Ecto neural progenitor cell (in vitro differentiated cells): ENCODE measurements at regions not wholly inside any gene's neighbourhood (a gene's known extent, or its start where the extent isn't known, plus 50 kb on each side); places are given as distances from the start of the nearest gene placed in this dataset.
"Not testable (repeated sequence)": the region's sequence is repeated elsewhere in the genome, so short reads cannot be mapped to it uniquely, and the experiment has no call there.

Experiments
- DNase-seq: peaks from one replicate; pipeline ENCODE4 v3.0.0-alpha.2; 2018; ENCODE audit warnings: low spot score

DNA sequence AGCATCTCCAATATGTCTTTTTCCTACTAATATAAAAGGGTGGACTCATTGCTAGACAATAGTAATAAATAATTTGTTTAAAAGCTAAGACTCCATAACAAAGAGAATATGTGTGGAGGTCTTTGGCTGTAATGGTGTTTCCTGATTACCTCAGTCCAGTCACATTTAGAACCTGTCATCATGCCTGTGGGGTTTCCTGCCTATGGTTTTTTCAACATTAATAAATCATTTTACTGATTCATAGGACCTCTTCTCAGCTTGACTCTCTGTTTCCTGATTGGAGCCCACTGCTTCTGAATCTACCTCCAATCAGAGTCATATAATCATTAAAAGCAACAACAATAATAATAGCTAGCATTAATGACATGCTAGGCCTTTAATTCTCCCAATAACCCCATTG lies 52.4 kb upstream of the GNAI1 start:
- no peak for DNase-seq

DNA sequence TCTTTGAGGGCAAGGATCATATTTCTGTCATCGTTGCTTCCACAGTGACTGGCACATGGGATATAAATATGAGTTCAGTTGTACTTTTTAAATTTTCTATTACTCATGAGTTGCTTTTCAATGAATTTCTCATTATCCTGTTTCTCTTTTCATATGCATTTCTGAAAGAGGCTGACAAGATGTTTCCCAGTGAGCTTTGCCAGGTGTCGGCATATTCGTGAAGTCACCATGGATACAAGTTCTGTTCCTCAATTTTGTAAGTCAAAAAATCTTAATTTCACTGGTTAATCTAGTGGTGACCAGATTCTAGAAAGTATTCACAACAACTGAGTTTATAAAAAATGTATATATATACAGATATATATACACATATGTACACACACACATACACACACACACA lies 55.7 kb upstream of the GNAI1 start:
- no peak for DNase-seq

DNA sequence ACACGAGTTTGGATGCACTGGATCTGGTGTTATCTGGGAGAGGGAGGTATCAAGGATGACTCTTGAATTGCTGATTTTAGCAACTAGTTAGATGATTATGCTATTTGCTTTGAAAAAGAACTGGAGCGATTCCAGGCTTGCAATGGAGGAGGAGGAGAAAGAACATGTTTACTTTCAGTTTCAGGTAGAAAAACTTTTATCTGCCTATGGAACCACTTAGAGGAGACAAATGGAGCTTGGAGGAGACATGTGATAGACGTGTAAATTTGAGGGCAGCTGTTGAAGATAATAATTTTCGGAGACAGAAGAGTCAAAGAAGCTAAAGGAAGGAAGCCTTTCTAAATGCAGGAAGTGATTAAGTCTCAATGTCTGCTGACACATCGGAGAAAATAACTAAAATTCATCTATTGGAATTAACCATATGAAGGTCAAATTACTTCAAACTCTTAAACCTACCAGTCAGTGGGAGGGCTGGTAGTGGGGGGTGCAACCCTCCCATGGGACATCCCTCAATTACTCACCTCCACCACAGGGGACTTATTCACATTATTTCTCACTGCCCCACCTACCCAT lies 56.4 kb upstream of the GNAI1 start:
- no peak for DNase-seq

DNA sequence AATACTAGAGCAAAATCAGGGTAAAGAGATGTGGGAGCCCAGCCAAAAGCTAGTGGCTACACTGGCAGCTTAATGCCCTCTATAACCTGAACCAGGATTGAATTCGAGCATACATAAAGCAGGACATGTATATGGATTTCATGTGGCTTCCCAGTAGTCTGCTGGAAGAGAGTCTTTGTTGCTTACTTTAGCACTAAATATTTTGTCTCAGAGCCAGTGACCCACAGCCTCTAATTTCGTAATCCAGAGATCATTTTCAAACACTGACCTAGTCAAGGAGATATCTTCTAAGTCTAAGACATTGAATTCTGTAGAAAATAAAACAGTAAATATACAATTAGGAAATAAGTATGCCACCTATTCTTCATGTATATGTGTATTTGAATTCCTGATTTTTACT lies 64.2 kb upstream of the GNAI1 start:
- no peak for DNase-seq

DNA sequence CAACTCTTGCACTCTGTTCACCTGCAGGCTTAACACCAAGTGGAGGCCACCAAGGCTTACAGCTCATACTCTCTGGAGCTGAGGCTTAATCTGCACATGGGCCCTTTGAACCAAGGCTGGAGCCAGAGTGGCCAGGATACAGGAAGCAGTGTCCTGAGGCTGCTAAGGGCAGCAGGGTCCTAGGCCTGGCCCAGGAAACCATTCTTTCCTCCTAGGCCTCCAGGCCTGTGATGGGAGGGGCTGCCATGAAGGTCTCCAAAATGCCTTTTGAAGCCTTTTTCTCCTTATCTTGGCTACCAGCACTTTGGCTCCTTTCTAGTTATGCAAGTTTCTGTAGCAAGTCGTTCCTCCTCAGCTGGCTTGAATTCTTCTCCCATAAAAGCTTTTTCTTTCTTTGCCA lies 68.0 kb upstream of the GNAI1 start:
- DNase-seq = no peak

DNA sequence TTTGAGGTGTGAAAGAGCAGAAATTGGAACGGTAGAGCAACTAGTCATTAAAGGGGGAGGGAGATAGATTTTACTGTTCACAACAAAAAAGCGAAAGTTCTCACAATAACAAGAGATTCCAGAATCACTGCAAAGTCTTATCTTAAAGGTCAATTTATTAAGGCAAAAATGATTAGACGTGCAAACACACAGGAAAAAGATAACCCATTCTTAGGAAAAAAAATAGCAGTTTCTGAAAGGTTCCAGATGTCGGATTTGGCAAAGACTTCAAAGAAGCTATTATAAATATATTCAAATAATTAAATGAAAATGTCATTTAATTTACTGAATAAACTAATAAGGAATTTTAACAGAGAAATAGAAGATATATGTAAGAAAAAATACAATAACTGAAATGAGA lies 70.8 kb upstream of the GNAI1 start:
- no peak for DNase-seq

DNA sequence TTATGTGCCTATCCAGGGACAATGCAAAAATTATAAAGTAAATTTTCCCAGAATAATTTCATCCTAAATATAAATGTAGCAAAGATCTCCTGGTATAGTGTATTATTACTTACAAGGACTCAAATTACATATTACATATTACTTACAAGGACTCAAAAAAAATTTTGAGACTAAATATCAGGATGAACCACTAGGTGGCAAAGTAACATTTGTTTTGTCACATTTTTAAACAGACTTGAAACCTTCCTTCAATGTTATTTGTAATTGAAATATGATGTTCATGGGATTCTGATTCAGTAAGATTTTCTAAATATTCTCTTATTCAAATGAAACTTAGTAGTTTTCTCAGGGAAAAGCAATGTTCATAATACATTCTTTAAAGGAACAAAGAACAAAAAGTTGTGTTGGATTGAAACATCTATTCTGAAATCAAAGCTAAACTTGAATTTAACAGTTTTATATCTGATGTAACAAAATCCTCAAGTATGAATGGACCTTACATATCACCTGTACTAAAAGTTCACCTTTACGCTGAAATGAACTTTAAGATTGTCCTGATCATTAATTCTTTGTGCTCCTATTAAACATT lies 74.3 kb upstream of the GNAI1 start:
- no peak for DNase-seq

DNA sequence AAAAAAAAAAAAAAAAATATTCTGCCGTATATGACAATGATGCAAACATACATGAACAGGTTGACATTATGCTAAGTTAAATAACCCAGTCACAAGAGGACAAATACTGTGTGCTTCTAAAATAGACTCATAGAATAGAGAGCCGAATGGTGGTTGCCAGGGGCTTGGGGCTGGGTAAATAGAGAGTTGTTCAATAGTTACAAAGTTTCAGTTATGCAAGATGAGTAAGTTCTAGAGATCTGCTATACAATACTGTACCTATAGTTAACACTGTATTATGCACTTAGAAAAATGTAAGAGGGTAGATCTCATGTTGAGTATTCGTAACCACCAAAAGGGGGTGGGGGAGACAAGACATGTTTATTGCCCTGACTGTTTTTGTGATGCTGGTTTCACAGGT lies 77.1 kb upstream of the GNAI1 start:
- no peak for DNase-seq

DNA sequence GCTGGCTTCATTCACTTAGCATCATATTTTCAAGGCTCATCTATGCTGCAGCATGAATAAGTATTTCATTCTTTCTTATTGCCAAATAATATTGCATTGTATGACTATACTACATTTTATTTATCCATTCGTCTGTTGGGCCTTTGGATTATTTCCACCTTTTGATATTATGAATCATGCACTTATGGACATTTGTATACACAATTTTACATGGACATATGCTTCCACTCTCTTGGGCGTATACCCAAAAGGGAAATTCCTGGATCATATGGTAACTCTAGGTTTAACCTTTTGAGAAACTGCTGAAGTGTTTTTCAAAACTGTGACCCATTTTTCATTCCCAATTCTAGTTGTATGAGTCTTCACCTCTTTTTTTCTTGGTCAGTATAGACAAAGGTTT lies 80.3 kb upstream of the GNAI1 start:
- no peak for DNase-seq

DNA sequence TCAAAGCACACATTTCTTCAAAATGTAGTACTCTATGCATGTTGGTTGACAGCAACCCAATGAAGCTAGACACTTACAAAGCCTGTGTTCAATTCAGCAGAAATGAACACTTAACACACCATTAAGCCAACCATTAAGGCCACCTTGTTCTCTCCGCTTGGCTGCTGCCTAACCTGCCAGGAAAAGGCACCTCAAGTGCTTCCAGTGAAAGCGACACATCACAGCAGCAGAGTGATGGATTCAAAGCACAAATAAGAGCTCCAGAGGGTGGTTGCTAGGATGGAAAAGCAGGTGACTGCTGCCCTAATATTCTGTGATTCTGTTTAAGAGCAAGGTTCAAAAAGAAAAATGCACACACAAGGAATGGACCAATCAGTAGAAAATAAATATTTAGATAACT lies 81.5 kb upstream of the GNAI1 start:
- DNase-seq = no peak

DNA sequence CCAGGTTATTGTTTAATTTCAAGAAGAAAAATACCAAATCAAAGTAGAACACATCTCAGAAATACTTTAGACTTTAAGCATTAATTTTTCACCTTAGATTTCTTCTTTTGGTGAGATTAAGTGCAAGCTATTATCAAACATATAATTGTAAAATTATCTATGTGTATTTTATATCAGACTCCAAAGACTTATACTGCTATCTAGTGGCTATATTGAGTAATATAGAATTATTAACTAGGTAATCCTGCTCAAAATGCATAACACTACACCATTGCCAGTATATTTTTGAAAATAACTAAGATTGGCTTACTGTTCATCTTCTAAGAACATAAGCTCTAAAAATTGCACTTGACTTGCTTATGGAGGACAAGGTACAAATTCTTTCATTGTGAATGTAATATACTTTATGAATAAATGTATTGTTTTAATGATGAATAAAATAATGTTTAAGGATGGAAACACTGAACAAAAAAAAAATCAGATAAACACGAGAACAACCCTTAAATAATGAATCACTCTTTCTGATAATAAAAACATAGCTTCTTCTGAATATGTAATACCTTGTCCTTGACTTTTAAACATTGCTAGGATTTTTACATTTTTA lies 86.7 kb upstream of the GNAI1 start:
- no peak for DNase-seq

DNA sequence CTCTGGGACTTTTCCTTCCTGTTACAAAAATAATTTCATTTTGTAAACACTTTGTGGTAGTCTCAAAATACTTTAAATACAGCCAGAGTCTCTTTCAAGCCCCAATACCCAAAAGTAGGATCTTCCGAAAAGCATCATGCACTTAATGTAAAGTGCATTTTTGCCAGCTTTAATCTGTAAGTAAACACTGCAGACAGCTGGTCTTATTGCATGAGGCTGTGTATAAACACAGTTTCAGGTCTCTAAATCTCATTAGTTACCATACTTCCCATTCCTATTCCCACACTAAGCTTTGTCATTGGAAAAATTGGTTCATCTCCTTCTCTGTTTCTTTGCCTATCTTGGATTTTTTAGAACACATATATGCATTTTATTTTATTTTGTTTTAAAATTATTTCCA lies 87.6 kb upstream of the GNAI1 start:
- no peak for DNase-seq

DNA sequence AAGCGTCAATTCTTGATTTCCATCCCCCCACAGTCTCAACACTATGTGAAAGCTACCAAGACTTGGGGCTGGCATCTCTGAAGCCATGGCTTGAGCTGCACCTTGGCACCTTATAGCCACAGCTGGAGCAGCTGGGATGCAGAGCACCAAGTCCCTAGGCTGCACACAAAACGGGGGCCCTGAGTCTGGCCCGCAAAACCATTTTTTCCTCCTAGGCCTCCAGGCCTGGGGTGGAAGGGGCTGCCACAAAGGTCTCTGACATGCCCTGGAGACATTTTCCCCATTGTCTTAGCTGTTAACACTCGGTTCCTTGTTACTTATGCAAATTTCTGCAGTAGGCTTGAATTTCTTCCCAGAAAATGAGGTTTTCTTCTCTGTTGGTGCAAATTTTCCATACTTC lies 89.8 kb upstream of the GNAI1 start:
- DNase-seq = no peak

DNA sequence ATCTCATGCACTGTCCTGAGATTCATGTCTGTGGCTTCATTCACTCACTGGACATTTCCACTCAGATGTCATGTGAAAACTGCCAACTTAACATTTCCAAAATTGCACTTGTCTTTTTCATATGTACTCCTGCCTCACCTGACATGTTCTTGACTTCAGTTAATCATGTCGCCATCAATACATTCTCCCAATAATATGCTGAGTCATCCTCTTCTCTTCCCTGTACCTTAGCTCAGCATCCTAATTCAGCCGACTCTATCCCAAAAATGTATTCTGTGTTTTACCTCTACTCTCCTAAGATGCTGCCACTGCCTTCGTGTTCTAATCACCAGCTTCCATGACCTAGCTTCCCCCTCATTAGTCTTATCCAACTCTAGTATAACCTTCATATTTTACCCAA lies 93.9 kb upstream of the GNAI1 start:
- no peak for DNase-seq

DNA sequence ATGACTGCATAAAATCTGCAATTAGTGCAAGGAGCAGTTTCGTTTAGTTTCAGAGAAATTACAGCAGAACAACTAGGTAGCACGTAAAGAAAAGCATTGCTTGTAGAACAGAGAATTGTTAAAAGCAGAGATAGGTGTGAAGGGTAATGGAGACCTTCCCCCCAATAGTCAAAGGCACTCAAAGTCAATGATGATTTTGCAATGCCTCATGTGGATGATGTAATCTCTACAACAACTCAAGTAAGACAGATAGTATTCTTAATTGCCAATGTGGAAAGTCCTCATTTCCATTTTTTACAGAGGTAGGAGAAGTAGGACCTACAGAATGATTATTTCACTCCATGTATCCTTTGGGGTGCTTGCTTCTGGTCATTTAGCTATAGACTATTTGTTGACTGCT lies 94.3 kb upstream of the GNAI1 start:
- DNase-seq = no peak

DNA sequence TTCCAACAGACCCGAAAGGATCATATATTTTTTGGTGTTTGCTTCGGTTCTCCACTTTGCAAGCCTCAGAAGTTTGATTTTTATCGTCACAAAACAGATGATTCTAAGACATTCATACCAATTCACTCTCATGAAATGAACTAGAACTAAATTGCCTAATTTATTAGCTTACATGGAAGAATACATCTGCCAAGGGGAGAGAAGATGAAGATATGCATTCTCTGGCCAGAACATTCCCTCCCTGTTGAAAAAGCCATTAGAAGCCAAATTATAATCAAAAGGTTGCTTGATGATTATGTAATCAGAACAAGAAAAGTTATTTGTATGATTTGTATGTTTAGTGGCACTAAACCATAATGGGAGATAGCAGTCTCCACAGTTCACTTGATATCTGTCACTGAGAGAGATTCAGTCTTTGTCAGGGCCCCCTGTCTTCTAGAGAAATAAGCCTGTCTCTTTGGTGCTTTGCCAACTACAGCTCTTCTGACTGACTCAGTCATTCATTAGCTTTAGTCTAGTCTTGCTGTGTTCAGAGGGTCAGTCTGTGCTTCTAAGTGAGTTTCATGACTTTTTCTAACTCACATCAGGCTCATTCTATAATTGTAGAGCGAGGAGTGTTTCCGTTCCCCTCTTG lies 95.3 kb upstream of the GNAI1 start:
- DNase-seq = no peak

DNA sequence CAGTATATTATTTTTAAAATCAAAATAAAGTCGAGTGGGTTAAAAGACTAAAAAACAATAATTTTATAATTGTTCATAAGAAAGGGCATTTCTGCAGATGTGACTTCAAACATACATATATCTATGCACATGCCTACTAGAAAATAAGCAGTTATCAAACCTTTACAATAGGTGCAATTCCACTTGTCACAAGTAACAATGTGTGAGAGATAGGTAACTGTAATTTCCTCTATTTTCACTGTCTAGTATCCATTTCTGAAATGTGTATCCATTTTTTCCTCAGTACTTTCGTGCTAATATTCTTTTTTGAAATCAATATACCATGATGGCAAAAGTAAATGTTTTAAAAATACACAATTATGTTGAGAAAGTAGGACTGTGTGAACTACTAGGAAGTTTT lies 96.9 kb upstream of the GNAI1 start:
- DNase-seq = no peak

DNA sequence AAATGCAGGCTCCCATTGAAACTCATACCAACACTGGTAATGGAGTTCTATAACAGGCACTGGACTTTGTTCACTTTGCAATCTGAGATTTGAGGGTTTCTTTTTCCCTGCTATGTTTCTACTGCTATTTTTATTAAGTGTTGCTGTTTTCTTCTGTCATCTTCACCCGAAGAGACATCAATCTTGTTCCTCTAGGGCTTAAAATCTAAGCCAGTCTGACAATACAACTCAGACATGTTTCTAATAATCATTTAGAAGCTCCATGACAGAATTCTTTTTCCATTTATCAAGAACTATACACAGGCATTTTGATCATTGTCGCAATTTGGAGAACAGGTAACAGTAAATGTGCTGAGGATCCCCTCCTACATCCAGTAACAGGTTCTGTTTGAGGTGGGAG lies 98.5 kb upstream of the GNAI1 start:
- no peak for DNase-seq

DNA sequence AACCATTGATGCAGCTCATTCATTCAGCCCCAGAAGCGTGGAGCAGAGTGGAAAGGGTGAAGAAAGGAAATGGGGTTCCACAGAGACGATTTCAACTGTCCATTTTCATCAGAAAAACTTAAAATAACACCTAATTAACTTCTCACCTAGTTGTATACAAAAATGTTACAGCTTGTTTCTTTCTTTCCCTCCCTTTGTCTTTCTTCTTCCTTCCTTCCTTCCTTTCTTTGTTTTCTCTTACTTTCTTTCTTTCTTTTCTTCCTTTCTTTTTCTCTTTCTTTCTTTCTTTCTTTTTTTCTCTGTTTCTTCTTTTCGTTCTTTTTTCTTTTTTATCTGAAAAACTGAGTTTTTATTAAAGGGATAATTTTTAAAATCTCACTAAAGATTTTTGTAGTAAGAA lies 105.9 kb upstream of the GNAI1 start:
- DNase-seq = no peak

DNA sequence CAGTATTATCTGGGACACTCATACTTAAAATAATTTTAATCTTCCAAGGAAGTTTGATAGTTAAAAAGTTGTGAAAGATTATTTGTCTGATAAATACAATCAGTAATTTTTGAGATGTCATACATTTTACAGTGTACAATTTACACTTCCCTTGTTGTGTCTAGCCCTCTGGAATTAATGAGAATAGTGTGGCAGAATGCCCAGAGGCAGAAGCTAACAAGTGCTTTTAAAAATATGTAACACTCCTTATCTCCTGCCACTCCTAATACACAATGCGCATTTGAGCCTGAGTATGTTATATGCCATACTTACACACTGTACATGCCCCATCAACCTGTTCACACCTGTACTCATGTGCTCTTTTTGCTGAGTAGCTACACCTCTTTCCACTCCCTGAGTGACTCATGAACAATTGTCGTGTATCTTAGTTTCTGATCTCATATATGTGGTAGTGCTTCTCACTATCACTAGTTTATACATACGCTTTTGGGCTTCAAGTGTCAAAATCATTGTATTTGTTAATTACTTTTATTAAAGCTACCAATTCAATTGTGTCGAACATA lies 106.9 kb upstream of the GNAI1 start:
- no peak for DNase-seq

DNA sequence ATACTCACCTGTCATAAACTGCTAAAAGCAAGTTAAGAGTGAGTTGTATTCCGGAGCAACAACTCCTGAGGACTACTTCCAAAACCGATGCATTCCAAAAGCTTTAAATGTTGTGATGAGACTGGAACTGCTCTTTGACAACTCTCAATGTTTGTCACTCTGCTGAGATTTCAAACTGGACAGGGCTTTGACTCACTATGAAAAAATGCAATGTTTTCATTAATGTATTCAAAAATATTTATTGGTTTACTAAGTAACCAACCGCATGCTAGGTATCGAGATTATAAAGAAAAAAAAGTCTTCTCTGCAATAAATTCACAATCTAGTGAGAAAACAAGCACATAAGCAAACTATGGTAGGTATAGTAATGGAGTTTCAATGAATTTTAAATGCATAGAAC lies 107.9 kb upstream of the GNAI1 start:
- DNase-seq = no peak

DNA sequence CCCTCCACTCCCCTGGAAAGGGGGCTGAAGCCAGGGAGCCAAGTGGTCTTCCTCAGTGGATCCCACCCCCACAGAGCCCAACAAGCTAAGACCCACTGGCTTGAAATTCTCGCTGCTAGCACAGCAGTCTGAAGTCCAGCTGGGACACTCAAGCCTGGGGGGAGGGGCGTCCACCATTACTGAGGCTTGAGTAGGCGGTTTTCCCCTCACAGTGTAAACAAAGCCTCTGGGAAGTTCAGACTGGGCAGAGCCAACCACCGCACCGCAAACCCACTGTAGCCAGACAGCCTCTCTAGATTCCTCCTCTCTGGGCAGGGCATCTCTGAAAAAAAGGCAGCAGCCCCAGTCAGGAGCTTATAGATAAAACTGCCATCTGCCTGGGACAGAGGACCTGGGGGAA lies 114.4 kb upstream of the GNAI1 start:
- DNase-seq = not testable (repeated sequence)

DNA sequence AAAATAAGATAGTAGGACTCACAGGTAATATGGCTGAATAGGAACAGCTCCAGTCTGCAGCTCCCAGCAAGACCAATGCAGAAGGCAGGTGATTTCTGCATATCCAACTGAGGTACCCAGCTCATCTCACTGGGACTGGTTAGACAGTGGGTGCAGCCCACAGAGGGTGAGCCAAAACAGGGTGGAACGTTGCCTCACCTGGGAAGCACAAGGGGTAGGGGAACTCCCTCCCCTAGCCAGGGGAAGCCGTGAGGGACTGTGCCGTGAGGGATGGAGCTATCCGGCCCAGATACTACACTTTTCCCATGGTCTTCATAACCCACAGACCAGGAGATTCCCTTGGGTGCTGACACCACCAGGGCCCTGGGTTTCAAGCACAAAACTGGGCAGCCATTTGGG lies 114.8 kb upstream of the GNAI1 start:
- DNase-seq = not testable (repeated sequence)
